VCaP (cell line): ENCODE measurements at regions not wholly inside any gene's neighbourhood (a gene's known extent, or its start where the extent isn't known, plus 50 kb on each side); places are given as distances from the start of the nearest gene placed in this dataset.

Source experiments
- H3K27ac ChIP-seq: fragments of 450-650 bp; 2 replicates; pipeline ENCODE4 v1.5.1; 2017
- TF ChIP-seq, protein P1 (sequence below): fragments of 450-650 bp; conservative IDR thresholded peaks from 2 replicates; pipeline ENCODE4 v1.5.1; 2017; ENCODE audit warnings: mild to moderate bottlenecking, moderate library complexity

DNA sequence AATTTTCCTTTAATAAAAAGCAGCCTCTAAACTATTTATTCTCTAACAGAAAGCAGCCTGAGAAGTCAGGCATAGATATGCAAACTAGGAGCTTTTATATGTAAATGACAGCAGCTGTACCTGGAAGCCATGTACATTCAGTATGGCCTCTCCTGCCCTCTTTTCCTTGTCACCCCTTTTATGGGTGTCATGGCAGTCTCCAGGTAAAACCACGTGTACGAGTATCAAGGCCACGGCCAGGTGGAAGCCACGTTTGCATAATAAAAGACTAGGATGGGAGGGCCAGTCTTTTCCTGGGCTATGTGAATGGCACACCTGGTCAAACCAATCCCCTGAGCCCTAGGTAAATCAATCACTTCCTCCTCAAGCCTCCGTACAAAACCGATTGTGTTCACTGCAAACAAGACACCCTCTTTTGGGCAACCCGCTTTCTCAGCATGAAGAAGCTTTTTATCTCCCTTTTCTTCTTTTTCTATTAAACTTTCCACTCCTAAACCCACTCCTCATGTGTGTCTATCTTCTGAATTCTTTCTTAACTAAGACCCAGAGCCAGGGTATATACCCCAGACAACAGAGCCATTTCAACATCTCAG lies 419.5 kb upstream of the CTNND2 start:
- H3K27ac ChIP-seq = no peak overlapping the region
- TF ChIP-seq, protein P1, sequence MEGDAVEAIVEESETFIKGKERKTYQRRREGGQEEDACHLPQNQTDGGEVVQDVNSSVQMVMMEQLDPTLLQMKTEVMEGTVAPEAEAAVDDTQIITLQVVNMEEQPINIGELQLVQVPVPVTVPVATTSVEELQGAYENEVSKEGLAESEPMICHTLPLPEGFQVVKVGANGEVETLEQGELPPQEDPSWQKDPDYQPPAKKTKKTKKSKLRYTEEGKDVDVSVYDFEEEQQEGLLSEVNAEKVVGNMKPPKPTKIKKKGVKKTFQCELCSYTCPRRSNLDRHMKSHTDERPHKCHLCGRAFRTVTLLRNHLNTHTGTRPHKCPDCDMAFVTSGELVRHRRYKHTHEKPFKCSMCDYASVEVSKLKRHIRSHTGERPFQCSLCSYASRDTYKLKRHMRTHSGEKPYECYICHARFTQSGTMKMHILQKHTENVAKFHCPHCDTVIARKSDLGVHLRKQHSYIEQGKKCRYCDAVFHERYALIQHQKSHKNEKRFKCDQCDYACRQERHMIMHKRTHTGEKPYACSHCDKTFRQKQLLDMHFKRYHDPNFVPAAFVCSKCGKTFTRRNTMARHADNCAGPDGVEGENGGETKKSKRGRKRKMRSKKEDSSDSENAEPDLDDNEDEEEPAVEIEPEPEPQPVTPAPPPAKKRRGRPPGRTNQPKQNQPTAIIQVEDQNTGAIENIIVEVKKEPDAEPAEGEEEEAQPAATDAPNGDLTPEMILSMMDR = no peak

GRCh38 chr5:12322042-12322441 lies 417.8 kb upstream of the CTNND2 start:
- H3K27ac ChIP-seq = no peak overlapping the region
- TF ChIP-seq, protein P1 = no peak

- no peak overlapping the region for H3K27ac ChIP-seq
- TF ChIP-seq, protein P1 = no peak
Observed at GRCh38 chr5:12320331-12320730, 416.1 kb upstream of the CTNND2 start.

DNA sequence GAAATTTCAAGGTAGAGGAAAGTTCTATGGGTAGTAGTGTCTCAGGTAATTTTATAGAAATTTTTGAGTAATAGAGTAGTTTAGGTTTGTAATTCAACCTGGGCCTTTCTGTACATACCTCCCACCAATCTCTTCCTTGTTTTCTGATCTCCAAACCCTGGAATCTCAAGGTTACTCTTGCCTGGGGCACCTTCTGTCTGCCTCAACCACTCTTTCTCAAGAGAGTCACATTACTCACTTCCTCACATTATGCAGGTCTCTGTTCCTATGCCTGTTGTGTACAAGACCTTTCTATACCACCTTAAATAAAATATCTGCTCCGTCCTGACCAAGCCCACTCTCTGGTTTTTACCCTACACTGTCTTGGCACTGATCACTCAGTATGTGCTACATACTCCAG lies 412.6 kb upstream of the CTNND2 start:
- TF ChIP-seq, protein P1 = no peak
- no peak overlapping the region for H3K27ac ChIP-seq

GRCh38 chr5:12315461-12315860 lies 411.2 kb upstream of the CTNND2 start:
- TF ChIP-seq, protein P1 = no peak

DNA sequence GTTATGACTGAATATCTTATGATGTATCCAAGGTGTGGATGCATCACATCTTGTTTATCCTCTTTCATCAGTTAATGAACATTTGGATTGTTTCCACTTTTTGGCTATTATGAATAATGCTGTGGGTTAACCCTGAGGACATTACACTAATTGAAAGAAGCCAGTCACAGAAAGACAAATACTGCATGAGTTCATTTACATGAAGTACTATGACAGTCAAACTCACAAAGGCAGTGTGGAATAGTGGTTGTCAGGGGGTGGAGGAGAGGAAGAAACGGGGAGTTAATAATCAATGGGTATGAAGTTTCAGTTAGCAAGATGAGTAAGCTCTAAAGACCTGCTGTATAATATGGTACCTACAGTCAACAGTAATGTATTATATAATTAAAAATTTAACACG lies 409.4 kb upstream of the CTNND2 start:
- H3K27ac ChIP-seq = no peak overlapping the region
- TF ChIP-seq, protein P1 = no peak

More at GRCh38 chr5:12315461-12315860, 411.2 kb upstream of the CTNND2 start:
- H3K27ac ChIP-seq = no peak overlapping the region

DNA sequence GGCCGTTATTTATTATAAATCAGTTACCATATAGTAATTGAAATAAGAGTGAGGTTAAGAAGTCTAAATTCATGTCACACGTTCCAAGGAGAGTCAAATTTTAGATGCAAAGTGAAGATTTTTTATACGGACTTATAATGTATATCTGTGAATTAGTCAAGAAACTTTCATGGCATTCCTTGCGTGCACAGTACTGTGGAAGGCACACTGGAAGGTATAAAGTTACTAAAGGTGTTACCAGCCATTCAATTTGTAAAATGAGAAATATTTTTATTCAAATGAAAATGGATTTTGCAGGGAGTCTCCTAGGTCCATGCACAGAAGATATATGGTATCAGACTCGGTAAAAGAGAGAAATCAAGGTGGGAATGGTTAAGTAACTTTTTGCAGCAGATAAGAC lies 408.1 kb upstream of the CTNND2 start:
- TF ChIP-seq, protein P1 = no peak
- H3K27ac ChIP-seq = no peak overlapping the region
